SU-DHL-6 (cell line): ENCODE measurements at regions not wholly inside any gene's neighbourhood (a gene's known extent, or its start where the extent isn't known, plus 50 kb on each side); places are given as distances from the start of the nearest gene placed in this dataset.

Experiments used
- H2AFZ ChIP-seq: fragments of 200-600 bp; sonication (generic); 2 replicates; pipeline ENCODE4 v1.6.1; 2014; ENCODE audit warnings: low read depth, mild to moderate bottlenecking, moderate library complexity, mixed read lengths, antibody characterized with exemption, low read length; ENCODE audit not compliant: severe bottlenecking
- H3F3A ChIP-seq: fragments of 200-600 bp; shearing (Covaris generic); 2 replicates; pipeline ENCODE4 v1.6.0; 2016; ENCODE audit warnings: antibody characterized with exemption, mild to moderate bottlenecking; ENCODE audit not compliant: insufficient read depth
- H3K27ac ChIP-seq: fragments of 200-600 bp; sonication (generic); 2 replicates; pipeline ENCODE4 v1.5.1; 2016; ENCODE audit warnings: low read depth, mild to moderate bottlenecking, low read length, moderate library complexity, mixed read lengths
- H3K27me3 ChIP-seq: fragments of 200-600 bp; sonication (generic), shearing (Covaris generic); 2 replicates; pipeline ENCODE4 v1.6.0; 2014; ENCODE audit warnings: mild to moderate bottlenecking, low read length
- H3K36me3 ChIP-seq: fragments of 200-600 bp; sonication (generic); 2 replicates; pipeline ENCODE4 v1.6.1; 2014; ENCODE audit warnings: mild to moderate bottlenecking, low read length, mixed read lengths
- H3K4me2 ChIP-seq: fragments of 300-600, 200-600 bp; shearing (Covaris generic), sonication (generic); 2 replicates; pipeline ENCODE4 v1.6.0; 2014; ENCODE audit warnings: low read length, low read depth, mild to moderate bottlenecking; ENCODE audit not compliant: poor library complexity, severe bottlenecking
- H3K4me3 ChIP-seq: fragments of 200-600 bp; sonication (generic); 2 replicates; pipeline ENCODE4 v1.5.1; 2014; ENCODE audit warnings: antibody characterized with exemption, low read length, mild to moderate bottlenecking, mixed read lengths; ENCODE audit not compliant: insufficient read depth, poor library complexity, severe bottlenecking
- H3K79me2 ChIP-seq: fragments of 200-600 bp; sonication (generic); 2 replicates; pipeline ENCODE4 v1.6.1; 2014; ENCODE audit warnings: mild to moderate bottlenecking, low read length, moderate library complexity; ENCODE audit not compliant: insufficient read depth
- H3K9ac ChIP-seq: fragments of 200-600 bp; sonication (generic); 2 replicates; pipeline ENCODE4 v1.7.0; 2014; ENCODE audit warnings: mild to moderate bottlenecking, low read length
- H3K9me2 ChIP-seq: fragments of 200-600 bp; sonication (generic); replicated peaks from 2 replicates; pipeline ENCODE4 v1.6.1; 2014; ENCODE audit warnings: low read length; ENCODE audit not compliant: insufficient read depth
- H3K9me3 ChIP-seq: fragments of 200-600 bp; sonication (generic); 2 replicates; pipeline ENCODE4 v1.6.1; 2014; ENCODE audit warnings: low read length, mixed read lengths; ENCODE audit not compliant: insufficient read depth
- H4K20me1 ChIP-seq: fragments of 200-600 bp; sonication (generic); 2 replicates; pipeline ENCODE4 v1.6.1; 2014; ENCODE audit warnings: low read depth, mild to moderate bottlenecking, antibody characterized with exemption, low read length, moderate library complexity, mixed read lengths
- EZH2phosphoT487 ChIP-seq: fragments of 200-600 bp; sonication (generic), shearing (Covaris generic); conservative IDR thresholded peaks from 2 replicates; pipeline ENCODE4 v1.6.1; 2018; ENCODE audit warnings: mild to moderate bottlenecking, antibody characterized with exemption, low read length, moderate library complexity, mixed read lengths
- TF ChIP-seq, protein P1 (sequence below): fragments of 200-600 bp; sonication (generic); IDR thresholded peaks from one replicate; pipeline ENCODE4 v1.5.1; 2017; ENCODE audit warnings: antibody characterized with exemption, mild to moderate bottlenecking, low read length, moderate library complexity; ENCODE audit not compliant: insufficient read depth, poor library complexity, severe bottlenecking

DNA sequence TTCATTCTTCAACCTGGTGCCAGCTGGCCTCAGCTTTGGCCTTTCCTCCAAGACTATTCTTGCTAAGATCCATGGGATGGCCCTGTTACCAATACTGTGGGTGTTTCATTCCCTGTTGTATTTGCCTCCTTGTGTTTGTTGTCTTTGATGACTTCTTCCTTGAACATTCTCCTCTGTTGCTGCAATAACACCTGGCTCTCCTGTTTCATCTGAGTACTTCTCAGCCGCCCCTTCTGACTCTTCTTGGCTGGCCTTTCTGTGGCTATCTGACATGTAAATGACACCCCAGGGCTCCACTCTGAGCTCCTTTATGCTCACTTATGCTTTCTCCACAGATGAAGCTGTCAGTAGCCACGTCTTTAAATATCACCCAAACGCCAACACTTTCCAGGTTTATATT, 302.7 kb upstream of the CHRNA7 start:
- Histone ChIP-seq H3K4me2 (no peak overlapping the region), H2AFZ (no peak overlapping the region), H3K36me3 (no peaks in the 10 kb centered on the region), H3F3A (no peaks in the 10 kb centered on the region), H3K9ac (no peak overlapping the region), H3K9me3 (no peaks in the 10 kb centered on the region), H3K27ac (no peak overlapping the region), H3K79me2 (no peaks in the 10 kb centered on the region), H3K4me3 (no peak overlapping the region), H3K27me3 (no peaks in the 10 kb centered on the region), H4K20me1 (no peaks in the 10 kb centered on the region), H3K9me2 (no peaks in the 10 kb centered on the region)
- TF ChIP-seq, protein P1, sequence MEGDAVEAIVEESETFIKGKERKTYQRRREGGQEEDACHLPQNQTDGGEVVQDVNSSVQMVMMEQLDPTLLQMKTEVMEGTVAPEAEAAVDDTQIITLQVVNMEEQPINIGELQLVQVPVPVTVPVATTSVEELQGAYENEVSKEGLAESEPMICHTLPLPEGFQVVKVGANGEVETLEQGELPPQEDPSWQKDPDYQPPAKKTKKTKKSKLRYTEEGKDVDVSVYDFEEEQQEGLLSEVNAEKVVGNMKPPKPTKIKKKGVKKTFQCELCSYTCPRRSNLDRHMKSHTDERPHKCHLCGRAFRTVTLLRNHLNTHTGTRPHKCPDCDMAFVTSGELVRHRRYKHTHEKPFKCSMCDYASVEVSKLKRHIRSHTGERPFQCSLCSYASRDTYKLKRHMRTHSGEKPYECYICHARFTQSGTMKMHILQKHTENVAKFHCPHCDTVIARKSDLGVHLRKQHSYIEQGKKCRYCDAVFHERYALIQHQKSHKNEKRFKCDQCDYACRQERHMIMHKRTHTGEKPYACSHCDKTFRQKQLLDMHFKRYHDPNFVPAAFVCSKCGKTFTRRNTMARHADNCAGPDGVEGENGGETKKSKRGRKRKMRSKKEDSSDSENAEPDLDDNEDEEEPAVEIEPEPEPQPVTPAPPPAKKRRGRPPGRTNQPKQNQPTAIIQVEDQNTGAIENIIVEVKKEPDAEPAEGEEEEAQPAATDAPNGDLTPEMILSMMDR: no peak

DNA sequence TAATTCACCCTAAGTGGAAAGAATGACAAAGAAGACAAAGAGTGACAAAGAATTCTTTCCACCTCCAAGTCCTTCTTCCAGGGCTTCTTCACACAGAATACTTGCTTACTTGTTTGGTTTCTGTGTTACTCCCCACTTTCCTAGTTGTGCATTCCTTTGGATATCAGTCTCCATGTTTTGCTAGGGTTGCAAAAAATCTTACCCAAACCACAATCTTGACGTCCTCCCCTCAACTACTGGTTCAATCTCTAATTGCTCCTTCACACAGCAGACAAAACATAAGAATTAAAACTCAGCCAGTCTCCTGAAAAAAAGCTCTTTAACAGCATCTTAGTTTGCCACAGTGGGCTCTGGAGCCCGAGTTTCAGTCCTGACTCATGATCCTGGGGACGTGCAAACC, 297.6 kb upstream of the CHRNA7 start:
- Histone ChIP-seq H3K4me2 (no peak overlapping the region), H3K79me2 (no peaks in the 10 kb centered on the region), H3K4me3 (no peak overlapping the region), H3K27me3 (no peaks in the 10 kb centered on the region), H3K9me3 (no peaks in the 10 kb centered on the region), H4K20me1 (no peaks in the 10 kb centered on the region), H3F3A (no peaks in the 10 kb centered on the region), H3K36me3 (no peaks in the 10 kb centered on the region), H3K9me2 (no peaks in the 10 kb centered on the region), H3K9ac (no peak overlapping the region), H2AFZ (no peak overlapping the region), H3K27ac (no peak overlapping the region)
- TF ChIP-seq, protein P1: no peak
- no peak for TF ChIP-seq EZH2phosphoT487

DNA sequence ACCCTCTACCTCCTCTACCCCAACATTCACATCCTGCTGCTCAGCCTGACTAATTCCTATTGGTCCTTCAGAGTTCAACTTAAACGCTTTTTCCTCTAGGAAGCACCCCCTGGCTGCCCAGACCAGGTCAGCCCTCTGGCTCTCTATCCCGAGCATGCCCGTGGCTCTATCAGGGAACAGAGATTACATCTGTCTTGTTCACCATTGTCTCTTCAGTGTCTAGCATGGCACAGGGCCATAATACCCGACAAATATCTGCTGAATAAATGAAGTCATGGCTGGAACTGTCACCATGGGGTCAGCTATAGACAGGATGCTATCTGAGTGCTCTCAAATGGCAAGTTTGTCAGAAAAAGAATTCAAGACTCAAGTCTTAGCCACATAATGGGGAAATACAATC, 296.9 kb upstream of the CHRNA7 start:
- Histone ChIP-seq H3K9ac (no peak overlapping the region), H3K27ac (no peak overlapping the region), H3K9me3 (no peaks in the 10 kb centered on the region), H3K4me3 (no peak overlapping the region), H4K20me1 (no peaks in the 10 kb centered on the region), H3K79me2 (no peaks in the 10 kb centered on the region), H3K9me2 (no peaks in the 10 kb centered on the region), H3K4me2 (no peak overlapping the region), H2AFZ (no peak overlapping the region), H3F3A (no peaks in the 10 kb centered on the region), H3K27me3 (no peaks in the 10 kb centered on the region), H3K36me3 (no peaks in the 10 kb centered on the region)
- no peak for TF ChIP-seq EZH2phosphoT487
- TF ChIP-seq, protein P1: no peak

DNA sequence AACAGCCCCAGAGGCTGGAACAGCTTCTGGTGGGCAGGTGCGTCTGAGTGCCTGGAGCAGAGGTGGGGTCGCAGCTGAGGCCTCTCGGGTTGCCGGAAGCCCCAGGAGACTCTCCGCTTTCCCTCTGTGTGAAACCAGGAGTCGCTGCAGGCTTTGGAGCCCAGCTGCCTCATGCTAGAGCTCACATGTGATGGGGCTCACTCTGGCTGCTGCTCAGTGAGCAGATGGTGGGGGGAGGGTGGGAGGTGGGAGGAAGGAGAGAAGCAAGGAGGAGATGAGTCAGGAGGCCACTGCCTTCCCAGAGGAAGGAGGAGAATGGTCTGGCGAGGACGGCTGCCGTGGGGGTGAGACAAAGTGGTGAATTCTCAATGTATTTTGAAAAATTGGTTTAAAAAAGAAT, 290.1 kb upstream of the CHRNA7 start:
- Histone ChIP-seq H3K9me3 (peaks cover 9% of the 10 kb centered on the region; the same call in 1 of the 2 replicates), H3K9ac (no peak overlapping the region), H3K4me3 (no peak overlapping the region), H4K20me1 (no peaks in the 10 kb centered on the region), H3K79me2 (no peaks in the 10 kb centered on the region), H3K9me2 (no peaks in the 10 kb centered on the region), H3K4me2 (no peak overlapping the region), H3K27ac (no peak overlapping the region), H3F3A (no peaks in the 10 kb centered on the region), H3K36me3 (peaks cover 4% of the 10 kb centered on the region; the same call in 1 of the 2 replicates), H3K27me3 (no peaks in the 10 kb centered on the region), H2AFZ (no peak overlapping the region)
- TF ChIP-seq EZH2phosphoT487: no peak
- TF ChIP-seq, protein P1: no peak
